ENCODE measurements at regions not wholly inside any gene's neighbourhood (a gene's known extent, or its start where the extent isn't known, plus 50 kb on each side); places are given as distances from the start of the nearest gene placed in this dataset.

DNA sequence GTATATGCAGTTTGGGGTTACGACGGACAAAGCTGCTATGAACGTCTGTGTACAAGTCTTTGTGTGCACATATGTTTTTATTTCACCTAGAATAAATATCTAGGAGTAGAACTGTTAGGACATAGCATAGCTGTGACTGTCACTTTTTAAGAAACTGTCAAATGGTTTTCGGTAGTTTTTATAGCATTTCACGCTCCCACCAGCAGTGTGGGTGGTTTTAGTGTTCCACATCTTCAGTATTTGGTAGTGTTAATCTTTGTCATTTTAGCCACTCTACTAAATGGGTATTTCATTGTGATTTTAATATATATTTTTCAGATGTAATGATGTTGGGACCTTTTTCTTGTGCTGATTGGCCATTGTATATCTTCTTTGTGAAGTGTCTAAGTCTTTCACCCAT, 109.1 kb upstream of the BCAT1 start:
- no TSS peak for BruUV-seq (replicated peaks)
- no peak for TF ChIP-seq CTCF (IDR thresholded peaks at IDR 0.05; ENCODE audit: unreplicated experiment)
- no peaks in the 10 kb centered on the region for H3K9me3 Mint-ChIP-seq (ENCODE audit: unreplicated experiment)
- no peak overlapping the region for H3K27ac Mint-ChIP-seq (ENCODE audit: low read depth, unreplicated experiment)
- no peaks in the 10 kb centered on the region for H3K36me3 Mint-ChIP-seq (ENCODE audit: insufficient read depth, unreplicated experiment)
- ChIA-PET CTCF (no interaction called here), POLR2A (interaction anchor here (1.3 kb wide), 1 partner anchor 10 kb away, joined by 3 read pairs; no protein-coding TSS in a partner anchor)
- no peaks in the 10 kb centered on the region for H3K27me3 Mint-ChIP-seq (ENCODE audit: insufficient read depth, unreplicated experiment)
- H3K4me3 Mint-ChIP-seq (ENCODE audit: unreplicated experiment) = no peak overlapping the region
- no peak for DNase-seq (ENCODE audit: unreplicated experiment)
- peaks cover 31% of the 10 kb centered on the region for H3K4me1 Mint-ChIP-seq (ENCODE audit: insufficient read depth, unreplicated experiment)
- intact Hi-C loops (cut with micrococcal nuclease) = loop anchor here (5.0 kb wide), 1 partner anchor 34 kb away; no protein-coding TSS in a partner anchor

GRCh38 chr12:25056486-25057130, 107.7 kb upstream of the BCAT1 start:
- no TSS peak for BruUV-seq (replicated peaks)
- Mint-ChIP-seq H3K36me3 (ENCODE audit: insufficient read depth, unreplicated experiment) (no peaks in the 10 kb centered on the region), H3K27ac (ENCODE audit: low read depth, unreplicated experiment) (peak overlapping the region; percentile 91), H3K27me3 (ENCODE audit: insufficient read depth, unreplicated experiment) (no peaks in the 10 kb centered on the region), H3K9me3 (ENCODE audit: unreplicated experiment) (no peaks in the 10 kb centered on the region), H3K4me1 (ENCODE audit: insufficient read depth, unreplicated experiment) (peaks cover 36% of the 10 kb centered on the region), H3K4me3 (ENCODE audit: unreplicated experiment) (no peak overlapping the region)
- ChIA-PET CTCF (interaction anchor here (0.6 to 1.8 kb wide), 6 partner anchors 56 to 402 kb away, joined by 3 to 8 read pairs (median 3); no protein-coding TSS in a partner anchor), POLR2A (interaction anchor here (0.6 to 6.0 kb wide), 14 partner anchors 10 to 1196 kb away, joined by 3 to 43 read pairs (median 4); partner anchors contain the start of genes DNAI7, ETFRF1 and KRAS)
- DNase-seq (ENCODE audit: unreplicated experiment) = peak; percentile 41
- intact Hi-C loops (cut with micrococcal nuclease) = loop anchor here (5.0 kb wide), 1 partner anchor 36 kb away; no protein-coding TSS in a partner anchor
- TF ChIP-seq CTCF (IDR thresholded peaks at IDR 0.05; ENCODE audit: unreplicated experiment) = no peak

DNA sequence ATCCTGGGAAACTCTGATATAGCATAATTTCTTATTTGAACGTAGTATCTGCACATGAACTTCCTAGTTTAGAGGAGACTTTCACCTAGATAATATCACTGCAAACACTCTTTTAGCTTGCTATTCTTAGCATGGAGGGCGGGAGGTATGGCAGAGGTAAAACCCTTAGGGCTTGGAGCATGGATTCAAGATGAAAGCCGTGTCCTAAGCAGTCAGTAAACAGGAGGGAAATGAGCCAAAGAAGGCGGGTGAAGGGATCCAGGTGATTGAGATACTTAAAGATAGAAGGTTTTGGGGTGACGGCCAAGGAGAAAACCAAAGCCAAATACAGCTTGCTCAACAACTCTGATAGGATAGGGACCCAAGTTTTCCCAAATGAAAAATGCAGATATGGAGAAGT, 107.1 kb upstream of the BCAT1 start:
- no peak for TF ChIP-seq CTCF (IDR thresholded peaks at IDR 0.05; ENCODE audit: unreplicated experiment)
- Mint-ChIP-seq H3K4me3 (ENCODE audit: unreplicated experiment) (peak overlapping the region; percentile 12), H3K27ac (ENCODE audit: low read depth, unreplicated experiment) (peak overlapping the region; percentile 91), H3K9me3 (ENCODE audit: unreplicated experiment) (no peaks in the 10 kb centered on the region), H3K36me3 (ENCODE audit: insufficient read depth, unreplicated experiment) (no peaks in the 10 kb centered on the region), H3K4me1 (ENCODE audit: insufficient read depth, unreplicated experiment) (peaks cover 37% of the 10 kb centered on the region), H3K27me3 (ENCODE audit: insufficient read depth, unreplicated experiment) (no peaks in the 10 kb centered on the region)
- CTCF ChIA-PET = interaction anchor here (0.6 to 1.8 kb wide), 8 partner anchors 55 to 402 kb away, joined by 3 to 8 read pairs (median 3); no protein-coding TSS in a partner anchor
- DNase-seq (ENCODE audit: unreplicated experiment) = peak; percentile 68
- BruUV-seq (replicated peaks) = no TSS peak
- POLR2A ChIA-PET = interaction anchor here (0.7 to 6.0 kb wide), 15 partner anchors 9 to 1197 kb away, joined by 3 to 43 read pairs (median 4); partner anchors contain the start of genes DNAI7 and ETFRF1
- intact Hi-C loops (cut with micrococcal nuclease) = loop anchor here (5.0 kb wide), 1 partner anchor 36 kb away; no protein-coding TSS in a partner anchor

GRCh38 chr12:25054783-25055144, 105.9 kb upstream of the BCAT1 start:
- Mint-ChIP-seq H3K4me3 (ENCODE audit: unreplicated experiment) (peak overlapping the region; percentile 32), H3K36me3 (ENCODE audit: insufficient read depth, unreplicated experiment) (no peaks in the 10 kb centered on the region), H3K27me3 (ENCODE audit: insufficient read depth, unreplicated experiment) (no peaks in the 10 kb centered on the region), H3K4me1 (ENCODE audit: insufficient read depth, unreplicated experiment) (peaks cover 41% of the 10 kb centered on the region), H3K9me3 (ENCODE audit: unreplicated experiment) (no peaks in the 10 kb centered on the region), H3K27ac (ENCODE audit: low read depth, unreplicated experiment) (peak overlapping the region; percentile 91)
- TF ChIP-seq CTCF (IDR thresholded peaks at IDR 0.05; ENCODE audit: unreplicated experiment) = no peak
- peak; percentile 56 for DNase-seq (ENCODE audit: unreplicated experiment)
- intact Hi-C loops (cut with micrococcal nuclease) = loop anchor here (5.0 kb wide), 1 partner anchor 38 kb away; no protein-coding TSS in a partner anchor
- BruUV-seq (replicated peaks) = no TSS peak
- POLR2A ChIA-PET = interaction anchor here (1.0 to 6.0 kb wide), 12 partner anchors 8 to 216 kb away, joined by 3 to 43 read pairs (median 6); no protein-coding TSS in a partner anchor
- CTCF ChIA-PET = interaction anchor here (0.6 to 1.8 kb wide), 4 partner anchors 38 to 76 kb away, joined by 3 to 8 read pairs (median 4); no protein-coding TSS in a partner anchor
